Prostate gland (tissue), 2 donors: ENCODE measurements at regions not wholly inside any gene's neighbourhood (a gene's known extent, or its start where the extent isn't known, plus 50 kb on each side); places are given as distances from the start of the nearest gene placed in this dataset.

ENCODE experiments used
- DNase-seq: peaks from one replicate; pipeline ENCODE4 v3.0.0-alpha.2; 2019; ENCODE audit warnings: low spot score
- H3K27ac ChIP-seq, 2 donors: fragments of 200-600 bp; sonication (generic); 2 replicates each; pipeline ENCODE4 v1.5.1; 2017 to 2019
- H3K27me3 ChIP-seq: fragments of 200-600 bp; sonication (generic); replicated peaks from 2 replicates; pipeline ENCODE4 v1.5.1; 2019; ENCODE audit not compliant: insufficient read depth
- H3K36me3 ChIP-seq, 2 donors: fragments of 200-600 bp; sonication (generic); 1 replicate in 1 of 2; 2 replicates in 1 of 2; pipeline versions ENCODE4 v1.5.1 to v1.8.1; 2017 to 2019
- H3K4me1 ChIP-seq: fragments of 200-600 bp; sonication (generic); replicated peaks from 2 replicates; pipeline ENCODE4 v1.5.1; 2019
- H3K4me3 ChIP-seq, 2 donors: fragments of 200-600 bp; sonication (generic); 2 replicates each; pipeline ENCODE4 v1.5.1; 2017 to 2019
- H3K9me3 ChIP-seq: fragments of 200-600 bp; sonication (generic); 2 replicates; pipeline ENCODE4 v1.5.1; 2017
- POLR2A ChIP-seq: fragments of 450-650 bp; IDR thresholded peaks from one replicate; pipeline ENCODE4 v1.6.1; 2016; ENCODE audit warnings: antibody characterized with exemption, mild to moderate bottlenecking
- POLR2AphosphoS5 ChIP-seq: sonication (generic); formaldehyde crosslinking; IDR thresholded peaks from one replicate; pipeline ENCODE4 v1.6.1; 2017; ENCODE audit warnings: antibody characterized with exemption
- WGBS: methylation state at CpG from one replicate; pipeline ENCODE4 v1.1.5; 2018; 5-methylcytosine and 5-hydroxymethylcytosine counted together
- intact Hi-C: fragments of 100-400 bp; cut with DNase I; formaldehyde crosslinking; loops from one replicate; pipeline ENCODE4 v1.14.2; 2022
- TF ChIP-seq, protein P1 (sequence below), 4 experiments: fragments of 200-600 bp in 2 of 4; fragments of 450-650 bp in 2 of 4; sonication (generic) in 2 of 4; IDR thresholded peaks; 1 replicate in 3 of 4; 2 replicates in 1 of 4; pipeline ENCODE4 v1.5.1; 2016 to 2019; ENCODE audit warnings: antibody characterized with exemption in 4 of 4, mild to moderate bottlenecking in 2 of 4, moderate library complexity in 2 of 4

DNA sequence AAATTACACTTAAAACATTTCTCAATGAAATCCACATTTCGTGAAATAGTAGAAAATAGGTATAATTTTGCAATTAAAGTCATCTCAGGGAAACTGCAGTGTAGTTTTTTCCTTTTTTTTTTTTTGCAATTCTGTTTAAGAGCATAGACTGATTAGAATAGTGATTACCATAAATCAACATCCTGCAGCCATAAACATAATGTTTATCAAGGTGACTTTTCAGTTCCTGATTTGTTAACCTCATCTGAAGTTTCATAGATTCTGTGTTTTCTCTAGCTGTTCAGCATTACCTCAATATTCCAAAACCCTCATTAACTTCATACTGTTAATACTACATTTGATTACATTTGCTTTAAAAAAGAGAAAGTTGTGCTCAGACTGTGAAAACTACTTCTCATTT is 286.3 kb upstream of the DACH1 start:
- intact Hi-C loops, result no loop called here
- no peak for DNase-seq
- no peaks in the 10 kb centered on the region for H3K36me3 ChIP-seq
- TF ChIP-seq, protein P1, sequence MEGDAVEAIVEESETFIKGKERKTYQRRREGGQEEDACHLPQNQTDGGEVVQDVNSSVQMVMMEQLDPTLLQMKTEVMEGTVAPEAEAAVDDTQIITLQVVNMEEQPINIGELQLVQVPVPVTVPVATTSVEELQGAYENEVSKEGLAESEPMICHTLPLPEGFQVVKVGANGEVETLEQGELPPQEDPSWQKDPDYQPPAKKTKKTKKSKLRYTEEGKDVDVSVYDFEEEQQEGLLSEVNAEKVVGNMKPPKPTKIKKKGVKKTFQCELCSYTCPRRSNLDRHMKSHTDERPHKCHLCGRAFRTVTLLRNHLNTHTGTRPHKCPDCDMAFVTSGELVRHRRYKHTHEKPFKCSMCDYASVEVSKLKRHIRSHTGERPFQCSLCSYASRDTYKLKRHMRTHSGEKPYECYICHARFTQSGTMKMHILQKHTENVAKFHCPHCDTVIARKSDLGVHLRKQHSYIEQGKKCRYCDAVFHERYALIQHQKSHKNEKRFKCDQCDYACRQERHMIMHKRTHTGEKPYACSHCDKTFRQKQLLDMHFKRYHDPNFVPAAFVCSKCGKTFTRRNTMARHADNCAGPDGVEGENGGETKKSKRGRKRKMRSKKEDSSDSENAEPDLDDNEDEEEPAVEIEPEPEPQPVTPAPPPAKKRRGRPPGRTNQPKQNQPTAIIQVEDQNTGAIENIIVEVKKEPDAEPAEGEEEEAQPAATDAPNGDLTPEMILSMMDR (IDR thresholded peaks at IDR 0.05), result no peak
- TF ChIP-seq POLR2A, result no peak
- no peak for TF ChIP-seq POLR2AphosphoS5
- 93% methylated on average over 1 of the region's 1 CpG for WGBS
- H3K9me3 ChIP-seq, result no peaks in the 10 kb centered on the region
- no peaks in the 10 kb centered on the region for H3K4me1 ChIP-seq
- H3K4me3 ChIP-seq, result no peak overlapping the region
- no peak overlapping the region for H3K27ac ChIP-seq
- no peaks in the 10 kb centered on the region for H3K27me3 ChIP-seq

DNA sequence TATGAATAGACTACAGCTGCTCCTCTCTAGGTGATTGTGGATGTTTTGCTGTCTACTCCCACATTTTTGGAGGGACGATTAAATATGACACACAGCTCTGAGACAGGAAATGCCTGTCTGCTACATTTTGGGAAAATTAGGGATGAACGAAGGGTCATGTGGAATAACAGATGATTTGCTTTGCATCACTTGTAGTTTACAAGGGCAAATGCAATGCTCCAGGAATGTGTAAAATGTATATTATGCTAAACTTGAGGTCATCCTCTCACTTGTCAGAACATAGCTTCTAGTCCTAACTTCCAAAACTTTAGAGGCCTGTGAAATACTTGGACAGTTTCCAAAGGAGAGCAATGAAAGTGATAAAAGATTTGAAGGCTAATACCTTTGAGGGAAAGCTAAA is 284.2 kb upstream of the DACH1 start:
- Histone ChIP-seq H3K9me3 (no peaks in the 10 kb centered on the region), H3K27me3 (no peaks in the 10 kb centered on the region), H3K36me3 (no peaks in the 10 kb centered on the region), H3K4me1 (no peaks in the 10 kb centered on the region), H3K4me3 (no peak overlapping the region), H3K27ac (no peak overlapping the region)
- TF ChIP-seq POLR2AphosphoS5, result no peak
- no peak for TF ChIP-seq POLR2A
- TF ChIP-seq, protein P1 (IDR thresholded peaks at IDR 0.05), result no peak
- intact Hi-C loops, result no loop called here
- WGBS, result 31% methylated on average over 2 of the region's 2 CpGs
- DNase-seq, result no peak

DNA sequence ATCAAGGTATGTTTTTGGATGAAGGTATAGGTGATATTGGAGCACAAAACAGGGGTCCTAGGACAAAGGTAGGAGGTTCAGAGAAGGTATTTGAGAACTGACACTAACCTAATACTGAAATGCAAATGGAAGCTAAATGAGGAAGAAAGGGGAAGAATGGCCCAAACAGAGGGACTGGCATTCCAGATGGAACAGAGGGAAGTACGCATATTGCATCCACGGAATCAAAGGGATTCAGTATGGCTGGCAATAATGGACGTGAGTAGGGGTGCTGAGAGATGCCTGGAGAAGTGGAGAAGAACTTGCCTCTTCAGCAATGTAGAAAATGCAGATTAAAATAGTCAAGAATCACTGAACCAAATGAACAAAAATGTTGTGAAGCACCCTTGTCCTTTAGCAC is 283.5 kb upstream of the DACH1 start:
- Histone ChIP-seq H3K9me3 (no peaks in the 10 kb centered on the region), H3K4me1 (no peaks in the 10 kb centered on the region), H3K27me3 (no peaks in the 10 kb centered on the region), H3K36me3 (no peaks in the 10 kb centered on the region), H3K27ac (no peak overlapping the region), H3K4me3 (no peak overlapping the region)
- DNase-seq, result no peak
- WGBS, result 89% methylated on average over 3 of the region's 3 CpGs
- intact Hi-C loops, result no loop called here
- no peak for TF ChIP-seq POLR2AphosphoS5

DNA sequence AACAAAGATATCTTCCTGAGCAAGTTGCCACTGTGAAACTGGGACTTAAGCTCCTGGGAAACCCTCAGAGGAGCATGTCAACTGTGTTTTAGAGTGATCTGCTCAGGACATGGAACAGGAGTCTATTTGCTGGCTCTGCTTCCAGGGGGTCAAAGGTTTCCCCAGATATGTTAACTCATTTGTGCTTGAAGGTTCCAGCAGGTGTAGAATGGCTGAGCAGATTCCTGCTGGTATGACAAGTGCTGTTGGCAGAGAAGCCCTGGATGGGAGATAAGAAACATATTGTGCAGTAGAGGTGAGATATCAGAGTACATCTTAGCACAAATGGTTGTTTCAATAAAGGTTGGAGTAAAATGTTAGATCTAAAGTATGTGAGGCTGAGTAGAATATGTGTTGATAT is 282.7 kb upstream of the DACH1 start:
- H3K27me3 ChIP-seq, result no peaks in the 10 kb centered on the region
- no peak overlapping the region for H3K4me3 ChIP-seq
- H3K9me3 ChIP-seq, result no peaks in the 10 kb centered on the region
- no peak for TF ChIP-seq POLR2AphosphoS5
- DNase-seq, result no peak
- no peak overlapping the region for H3K27ac ChIP-seq
- no peaks in the 10 kb centered on the region for H3K36me3 ChIP-seq
- no peaks in the 10 kb centered on the region for H3K4me1 ChIP-seq
- intact Hi-C loops, result no loop called here

DNA sequence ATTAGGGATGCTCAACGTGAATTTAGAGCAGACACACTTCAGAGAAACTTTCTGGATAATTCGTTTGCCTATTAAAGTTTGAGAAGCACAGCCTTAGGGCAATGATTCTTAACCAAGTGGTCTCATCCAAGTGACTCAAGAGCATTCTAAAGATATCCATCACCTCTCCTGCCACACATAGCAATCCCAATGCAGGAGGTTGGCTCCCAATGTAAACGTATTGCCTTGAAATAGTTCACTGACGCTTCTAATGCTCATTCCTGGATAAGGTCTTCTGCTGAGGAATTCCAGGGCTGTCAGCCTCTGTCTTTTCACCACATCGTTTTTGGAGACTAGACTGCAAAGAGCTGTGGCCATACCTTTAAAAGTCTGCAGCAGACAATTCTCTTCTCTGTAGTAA is 279.8 kb upstream of the DACH1 start:
- H3K27ac ChIP-seq, result no peak overlapping the region

DNA sequence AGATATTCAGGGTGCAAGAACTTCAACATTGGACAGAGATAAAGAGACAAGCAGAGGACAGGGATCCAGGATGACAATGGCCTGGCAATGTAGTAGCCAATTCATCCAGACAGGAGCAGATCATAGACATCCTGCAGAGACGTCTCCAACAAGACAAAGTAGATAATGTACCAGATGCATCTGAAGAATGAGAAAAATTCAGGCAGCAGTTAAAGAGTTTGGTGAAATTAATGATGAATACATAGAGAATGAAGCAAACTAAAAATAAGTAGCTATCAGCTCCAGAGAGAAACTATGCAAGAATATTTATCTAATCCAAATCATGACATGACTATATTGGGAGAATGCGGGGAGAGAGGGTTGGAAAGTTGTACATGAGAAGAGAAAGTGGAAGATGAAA is 278.4 kb upstream of the DACH1 start:
- H3K4me3 ChIP-seq, result no peak overlapping the region

More for the DNA sequence above, 279.8 kb upstream of the DACH1 start:
- Histone ChIP-seq H3K4me1 (no peaks in the 10 kb centered on the region), H3K27me3 (no peaks in the 10 kb centered on the region), H3K4me3 (no peak overlapping the region), H3K36me3 (no peaks in the 10 kb centered on the region), H3K9me3 (no peaks in the 10 kb centered on the region)
- WGBS, result 81% methylated on average over 5 of the region's 5 CpGs
- no peak for TF ChIP-seq POLR2AphosphoS5
- no peak for TF ChIP-seq POLR2A
- TF ChIP-seq, protein P1 (IDR thresholded peaks at IDR 0.05), result no peak
- intact Hi-C loops, result no loop called here
- no peak for DNase-seq

More for the DNA sequence above, 278.4 kb upstream of the DACH1 start:
- Histone ChIP-seq H3K27ac (no peak overlapping the region), H3K9me3 (no peaks in the 10 kb centered on the region), H3K4me1 (no peaks in the 10 kb centered on the region), H3K27me3 (no peaks in the 10 kb centered on the region), H3K36me3 (no peaks in the 10 kb centered on the region)
- WGBS, result 89% methylated on average over 2 of the region's 2 CpGs
- no peak for TF ChIP-seq POLR2AphosphoS5
- TF ChIP-seq, protein P1 (IDR thresholded peaks at IDR 0.05), result no peak
- DNase-seq, result no peak
- intact Hi-C loops, result no loop called here
